GM19397 (cell line): ENCODE measurements at regions not wholly inside any gene's neighbourhood (a gene's known extent, or its start where the extent isn't known, plus 50 kb on each side); places are given as distances from the start of the nearest gene placed in this dataset.
"Not testable (repeated sequence)": the region's sequence is repeated elsewhere in the genome, so short reads cannot be mapped to it uniquely, and the experiment has no call there.

Experiments
- ATAC-seq: cut with Tn5 transposase; IDR thresholded peaks from one replicate; pipeline ENCODE4 v1.9.1; 2021; ENCODE audit warnings: mild to moderate bottlenecking, moderate library complexity; ENCODE audit not compliant: unreplicated experiment

DNA sequence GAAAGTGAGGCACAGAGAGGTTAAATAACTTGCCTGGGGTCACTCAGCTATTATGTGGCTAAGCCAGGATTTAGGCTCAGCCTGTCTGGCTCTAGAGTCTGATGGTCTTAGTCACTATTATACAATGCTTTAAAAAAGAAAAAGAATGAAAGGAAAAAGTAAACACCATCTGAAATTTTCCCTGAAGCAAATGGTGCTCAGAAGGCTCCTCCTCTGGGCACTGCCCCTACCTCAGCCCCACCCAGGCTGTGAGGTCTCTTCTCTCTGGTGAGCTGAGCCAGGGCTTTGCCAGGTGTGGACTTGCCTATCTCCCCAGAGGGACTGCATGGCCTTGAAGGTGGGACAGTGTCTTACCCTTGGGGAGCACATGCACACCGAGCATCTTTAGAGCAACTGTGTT is 117.5 kb upstream of the DYRK2 start:
- ATAC-seq: no peak

GRCh38 chr12:67531501-67531900 is 117.0 kb upstream of the DYRK2 start:
- ATAC-seq: no peak

GRCh38 chr12:67533159-67533558 is 115.4 kb upstream of the DYRK2 start:
- no peak for ATAC-seq

DNA sequence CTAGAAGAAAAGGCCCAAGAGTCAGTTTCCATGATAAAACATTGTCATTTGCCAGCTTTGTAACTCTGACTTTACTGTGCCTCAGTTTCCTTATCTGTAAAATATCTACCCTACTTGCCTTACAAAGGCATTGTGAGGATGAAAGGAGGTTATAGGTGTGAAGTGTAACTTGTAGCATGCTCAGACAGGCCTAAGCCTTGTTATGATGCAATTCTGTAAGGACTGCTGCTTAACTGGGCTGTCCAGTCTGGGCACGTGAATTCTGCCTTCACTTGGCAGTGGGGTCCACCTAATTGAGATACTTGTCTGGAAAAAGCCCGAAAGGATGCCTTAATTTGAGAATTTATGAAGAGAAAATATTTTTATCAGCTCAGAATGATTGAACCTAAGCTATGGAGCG is 114.5 kb upstream of the DYRK2 start:
- ATAC-seq: no peak

DNA sequence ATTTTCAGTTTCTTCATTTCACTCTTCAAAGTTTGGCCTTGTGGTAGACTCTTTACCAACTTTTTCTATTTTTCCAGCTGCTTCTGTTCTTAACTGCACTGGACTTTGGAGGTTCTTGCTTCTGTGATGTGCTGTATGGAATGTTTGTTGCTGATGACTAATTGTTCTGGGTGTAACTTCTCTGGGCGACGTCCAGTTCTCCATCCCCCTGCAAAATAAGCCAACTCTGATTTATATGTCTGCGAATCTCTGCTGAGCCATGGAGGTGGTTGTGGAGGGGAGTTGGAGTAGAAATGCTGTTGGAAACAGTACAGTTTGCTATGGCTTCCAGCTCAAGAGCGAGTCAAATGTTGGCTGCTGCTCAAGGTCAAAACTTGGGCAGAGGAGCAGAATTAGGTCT is 113.9 kb upstream of the DYRK2 start:
- no peak for ATAC-seq

- no peak for ATAC-seq
Observed at GRCh38 chr12:67535176-67535575, 113.4 kb upstream of the DYRK2 start.

DNA sequence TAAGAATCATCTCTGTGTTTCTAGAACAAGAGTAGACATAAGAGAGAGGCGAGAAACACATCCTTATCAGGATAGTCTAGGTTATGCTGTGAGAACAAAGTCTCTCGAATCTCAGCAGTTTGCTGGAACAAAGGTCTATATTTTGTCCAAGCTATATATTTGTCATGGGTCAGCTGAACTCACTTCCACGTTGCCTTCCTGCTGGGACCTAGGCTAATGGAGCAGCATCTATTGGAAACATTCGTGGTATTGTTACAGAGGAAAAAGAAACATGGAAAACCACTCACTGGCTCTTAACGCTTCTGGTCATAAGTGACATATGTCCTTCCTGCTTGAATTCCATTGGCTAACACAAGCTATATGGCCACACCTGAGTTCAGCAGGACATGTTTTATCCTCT is 112.6 kb upstream of the DYRK2 start:
- no peak for ATAC-seq

DNA sequence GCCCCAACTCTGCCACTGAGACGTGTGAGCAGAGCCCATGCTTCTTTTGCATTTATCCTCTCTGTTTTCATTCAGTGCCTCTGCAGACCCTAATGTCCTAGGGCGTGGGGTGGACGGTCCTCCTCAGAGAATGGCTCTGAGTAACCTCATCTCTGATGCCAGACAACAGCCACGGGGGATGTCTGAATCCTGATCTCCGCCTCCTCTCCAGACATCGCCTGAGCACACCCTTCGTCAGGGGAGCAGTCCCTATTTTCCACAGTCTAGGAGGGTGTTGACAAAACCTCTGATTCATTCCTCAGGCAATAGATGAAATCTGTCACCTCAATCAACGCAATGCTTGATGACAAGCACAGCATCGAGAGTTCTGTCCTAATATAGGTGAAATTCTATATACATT is 109.2 kb upstream of the DYRK2 start:
- ATAC-seq: no peak

DNA sequence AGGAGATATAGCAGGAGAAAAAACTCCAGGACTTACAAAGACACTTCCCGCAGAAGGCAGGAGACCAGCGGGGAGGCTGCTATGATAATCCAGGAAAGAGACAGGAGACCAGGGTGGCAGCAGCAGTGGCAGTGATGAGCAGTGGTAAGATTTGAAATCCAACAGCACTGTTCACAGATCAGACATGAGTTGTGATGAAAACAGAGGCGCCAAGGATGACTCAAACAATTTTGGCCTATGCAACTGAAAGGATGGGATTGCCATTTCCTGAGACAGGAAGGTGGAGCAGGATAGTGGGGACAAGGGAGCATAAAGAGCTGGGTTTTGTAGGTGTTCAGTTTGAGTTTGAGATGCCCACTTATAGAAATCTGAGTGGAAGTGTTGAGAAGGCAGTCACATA is 108.6 kb upstream of the DYRK2 start:
- ATAC-seq: no peak

- ATAC-seq: no peak
Observed at GRCh38 chr12:67540920-67541624, 107.5 kb upstream of the DYRK2 start.

DNA sequence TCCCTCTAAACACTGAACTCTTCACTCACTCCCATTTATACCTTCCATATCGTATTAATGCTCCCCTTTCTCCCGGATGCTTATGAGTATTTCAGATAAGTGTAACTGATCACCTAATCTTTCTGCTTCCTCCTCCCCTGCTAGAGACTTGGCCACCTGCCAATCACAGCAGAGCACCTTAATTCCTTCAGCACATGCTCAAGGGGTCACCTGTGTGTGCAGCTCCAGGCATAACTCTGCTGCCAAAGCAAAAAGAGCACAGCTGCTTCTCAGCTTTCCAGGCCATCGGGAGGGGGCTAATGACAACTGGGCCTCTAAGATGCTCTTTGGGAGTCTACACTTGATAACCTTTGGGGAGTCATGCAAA is 106.9 kb upstream of the DYRK2 start:
- no peak for ATAC-seq

DNA sequence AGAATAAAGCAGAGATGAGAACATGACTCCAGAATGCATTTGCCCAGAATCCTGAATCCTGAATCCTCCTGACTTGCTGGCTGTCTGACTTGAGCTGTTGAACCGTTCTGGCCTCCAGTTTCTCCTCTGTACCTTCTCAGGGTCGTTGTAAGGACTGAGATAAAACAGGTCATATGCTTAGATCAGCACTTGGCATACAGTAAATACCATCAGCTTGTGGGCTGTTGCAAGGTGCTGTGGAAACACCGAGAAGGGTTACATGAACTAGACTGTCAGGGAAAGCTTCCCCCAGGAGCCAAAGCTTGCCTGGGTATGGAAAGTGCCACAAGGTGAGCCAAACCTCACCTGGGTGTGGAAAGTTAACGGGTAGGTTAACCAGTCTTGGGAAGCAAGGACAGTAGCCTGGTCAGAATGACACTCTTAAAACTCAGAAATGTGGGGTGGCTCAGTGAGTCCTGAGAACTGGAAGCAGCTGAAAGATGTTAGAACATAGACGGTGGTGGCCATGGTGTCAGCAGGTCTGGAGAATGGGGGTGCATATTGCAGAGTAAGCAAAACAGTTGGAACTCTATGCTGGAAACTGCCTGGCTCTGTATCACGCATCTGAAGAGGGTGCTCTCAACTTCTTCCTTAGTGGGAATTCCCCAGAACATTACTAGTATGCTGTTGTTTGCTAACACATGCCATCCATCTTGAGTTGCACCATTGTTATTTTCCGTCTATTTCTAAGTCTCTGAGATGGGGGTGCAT is 105.3 kb upstream of the DYRK2 start:
- ATAC-seq: no peak

- no peak for ATAC-seq
Observed at GRCh38 chr12:67545298-67545697, 103.2 kb upstream of the DYRK2 start.

GRCh38 chr12:67546746-67547145 is 101.8 kb upstream of the DYRK2 start:
- ATAC-seq: no peak

GRCh38 chr12:67555075-67555717 is 93.3 kb upstream of the DYRK2 start:
- not testable (repeated sequence) for ATAC-seq

DNA sequence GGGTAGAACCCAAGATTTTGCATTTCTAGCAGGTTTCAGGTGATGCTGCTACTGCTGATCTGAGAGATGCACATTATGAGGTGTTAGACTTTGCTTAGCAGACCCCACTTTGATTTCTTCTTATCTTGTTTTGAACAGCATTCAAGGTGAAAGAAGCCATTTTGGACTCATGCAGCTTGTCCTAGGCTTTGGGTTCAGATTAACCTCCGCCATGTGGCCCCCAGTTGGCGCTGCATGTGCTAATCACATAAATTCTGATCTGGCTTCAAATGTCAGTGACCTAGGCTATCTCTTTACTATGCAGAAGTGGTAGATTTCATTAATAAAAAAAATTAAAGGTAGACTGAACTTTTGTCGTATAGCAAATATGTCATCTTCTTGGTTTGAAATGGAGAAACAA is 89.8 kb upstream of the DYRK2 start:
- ATAC-seq: no peak

DNA sequence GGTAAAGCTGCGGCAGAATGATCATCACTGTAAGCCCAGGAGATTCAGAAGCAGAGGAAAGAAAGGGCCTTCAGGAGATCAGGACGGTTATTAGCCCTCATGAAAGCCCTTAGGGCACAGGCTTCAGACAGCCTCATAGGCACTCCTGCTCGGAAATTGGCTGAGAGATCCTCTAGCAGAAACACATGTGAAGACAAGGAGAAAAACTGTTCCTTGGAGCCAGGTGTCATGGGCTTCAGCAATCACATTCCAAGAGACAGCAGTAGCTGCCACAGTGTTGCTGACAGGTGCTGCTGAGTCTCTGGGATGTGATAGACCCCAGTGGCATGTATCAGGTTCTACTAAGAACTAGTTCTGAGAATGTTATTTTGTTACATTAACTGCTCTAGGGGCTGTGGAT is 88.8 kb upstream of the DYRK2 start:
- ATAC-seq: no peak

GRCh38 chr12:67562513-67563287 is 85.8 kb upstream of the DYRK2 start:
- ATAC-seq: no peak

- ATAC-seq: no peak
Observed at GRCh38 chr12:67568055-67568454, 80.5 kb upstream of the DYRK2 start.

DNA sequence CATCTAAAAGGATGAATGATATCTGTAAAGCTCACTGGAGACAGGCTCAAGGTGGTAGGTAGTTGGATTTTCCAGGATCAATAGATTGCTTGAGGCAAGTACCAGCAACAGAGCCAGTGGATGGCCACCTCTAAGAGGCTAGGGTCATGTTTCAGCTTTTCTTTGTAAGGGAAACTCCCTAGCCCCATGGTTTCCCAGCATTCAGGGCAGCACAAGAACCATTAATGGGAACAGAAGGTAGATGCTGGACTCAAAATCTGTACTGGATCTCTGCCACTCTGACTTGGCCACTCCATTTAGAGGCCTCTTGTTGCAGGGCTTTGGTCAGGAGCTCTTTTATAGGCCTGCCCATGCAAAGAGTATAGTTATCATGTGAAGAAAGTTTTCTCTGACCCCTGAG is 76.1 kb upstream of the DYRK2 start:
- no peak for ATAC-seq

DNA sequence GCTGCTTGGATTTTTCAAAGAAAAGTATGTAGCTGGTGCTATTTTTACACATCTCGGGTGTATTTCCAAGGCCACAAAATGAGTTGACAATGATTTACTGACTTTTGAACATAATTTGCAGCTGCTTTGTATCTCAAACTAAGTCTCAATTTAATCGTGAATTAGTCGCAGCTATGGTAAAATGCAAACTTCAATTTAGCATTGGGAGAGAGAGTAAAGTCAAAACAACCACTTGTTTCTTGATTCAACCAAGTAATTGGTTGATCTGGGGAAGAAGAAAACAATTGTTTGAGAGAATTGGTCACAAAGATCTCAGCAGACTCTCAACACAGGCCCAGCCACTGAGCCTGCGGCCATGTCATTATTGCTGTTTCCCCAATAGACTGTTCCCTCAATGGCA is 75.0 kb upstream of the DYRK2 start:
- ATAC-seq: no peak
